ENCODE measurements at regions not wholly inside any gene's neighbourhood (a gene's known extent, or its start where the extent isn't known, plus 50 kb on each side); places are given as distances from the start of the nearest gene placed in this dataset.

- TF ChIP-seq EZH2 (IDR thresholded peaks at IDR 0.05; ENCODE audit: borderline replicate concordance) (no peak), CTCF (IDR thresholded peaks at IDR 0.05; ENCODE audit: poor library complexity) (no peak), EZH2phosphoT487 (IDR thresholded peaks at IDR 0.05; ENCODE audit: low read depth, severe bottlenecking, unreplicated experiment) (no peak)
Observed at GRCh38 chr2:217402144-217402543, 542.3 kb upstream of the TNP1 start.
